CMK (cell line): ENCODE measurements at regions not wholly inside any gene's neighbourhood (a gene's known extent, or its start where the extent isn't known, plus 50 kb on each side); places are given as distances from the start of the nearest gene placed in this dataset.
A peak's percentile ranks its signal among the peaks of the same experiment; 100 is the strongest.
"Not testable (repeated sequence)": the region's sequence is repeated elsewhere in the genome, so short reads cannot be mapped to it uniquely, and the experiment has no call there.

Source experiments
- DNase-seq: peaks from one replicate; pipeline ENCODE4 v3.0.0-alpha.2; 2010; ENCODE audit warnings: low read depth

DNA sequence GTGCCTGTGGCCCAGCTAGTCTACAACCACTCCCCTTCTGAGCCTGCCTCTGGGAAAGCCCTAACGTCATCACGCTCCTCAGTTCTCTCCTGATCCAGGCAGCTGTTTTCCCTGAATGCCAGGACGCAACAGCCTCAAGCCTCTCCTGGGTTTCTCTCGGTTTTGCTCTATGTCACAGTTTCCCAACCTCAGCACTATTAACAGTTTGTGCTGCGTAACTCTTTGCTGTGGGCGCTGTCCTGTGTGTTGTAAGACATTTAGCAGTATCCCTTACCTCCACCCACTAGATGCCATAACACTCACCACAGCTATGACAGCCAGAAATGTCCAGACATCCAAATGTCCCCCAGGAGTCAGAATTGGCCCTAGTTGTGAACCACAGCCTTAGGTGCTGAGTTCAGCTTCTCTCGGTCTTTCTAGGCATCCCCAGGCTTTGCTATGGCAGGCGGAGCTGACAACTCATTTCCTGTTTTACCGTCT lies 226.3 kb upstream of the NPVF start:
- no peak for DNase-seq

DNA sequence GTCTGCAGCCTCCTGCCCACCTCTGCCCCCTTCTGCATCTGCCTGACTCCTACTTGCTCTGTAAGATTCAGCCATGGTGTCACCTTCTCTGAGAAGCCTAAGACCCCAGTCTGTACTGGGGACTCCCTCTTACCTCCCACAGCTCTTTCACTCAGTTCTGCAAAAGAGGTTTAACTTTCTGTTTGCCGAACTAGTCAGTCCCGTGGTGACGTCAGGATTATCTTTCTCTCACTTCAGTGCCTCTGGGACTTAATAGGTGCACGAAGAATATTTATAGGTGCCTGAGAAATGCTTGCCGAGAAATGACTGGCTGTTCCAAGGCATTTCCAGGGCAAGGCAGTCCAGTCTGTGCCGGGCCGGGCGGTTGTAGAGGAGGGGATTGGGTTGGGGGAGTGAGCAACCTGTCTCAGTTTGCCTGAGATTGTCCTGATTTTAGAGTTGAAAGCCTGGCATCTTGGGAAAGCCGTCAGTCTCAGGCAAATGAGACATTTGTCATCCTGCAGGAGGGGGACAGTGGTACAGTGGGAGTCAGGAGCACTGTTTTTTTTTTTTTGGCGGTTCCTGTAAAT lies 227.5 kb upstream of the NPVF start:
- DNase-seq: no peak

DNA sequence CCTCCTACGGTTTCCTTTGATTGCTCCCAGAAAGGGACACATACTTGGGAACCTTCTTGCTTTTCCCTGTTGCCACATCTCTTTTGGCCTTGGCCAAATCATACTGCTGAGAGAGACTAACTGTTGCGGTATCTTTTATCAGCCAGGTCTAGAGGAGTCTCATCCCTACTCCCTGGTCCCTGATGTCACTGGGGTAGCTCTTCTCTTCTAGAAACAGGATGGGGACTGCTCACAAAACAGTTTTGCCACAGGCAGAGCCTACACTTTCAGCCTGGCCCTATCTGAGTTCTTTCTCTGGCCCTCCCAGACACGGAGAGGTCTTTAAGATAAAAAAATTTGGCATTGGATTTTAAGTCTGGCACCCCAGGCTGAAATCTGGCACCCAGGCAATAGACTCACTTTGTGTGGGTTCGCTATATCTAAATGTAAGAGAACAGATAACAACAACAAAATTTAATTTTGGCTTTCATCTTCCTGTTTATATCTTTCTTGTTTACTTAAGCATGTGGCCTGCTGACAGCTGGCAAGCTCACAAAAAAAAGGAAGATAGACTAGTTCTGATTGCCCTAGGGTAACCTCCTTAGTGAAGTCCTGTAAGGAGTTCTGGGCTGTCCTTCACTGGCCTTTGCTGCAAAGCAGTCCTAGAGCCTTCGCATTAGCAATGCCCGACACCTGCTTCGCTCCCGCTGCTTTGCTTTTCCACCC lies 228.3 kb upstream of the NPVF start:
- no peak for DNase-seq

GRCh38 chr7:25459057-25459456 lies 230.8 kb upstream of the NPVF start:
- DNase-seq: no peak

DNA sequence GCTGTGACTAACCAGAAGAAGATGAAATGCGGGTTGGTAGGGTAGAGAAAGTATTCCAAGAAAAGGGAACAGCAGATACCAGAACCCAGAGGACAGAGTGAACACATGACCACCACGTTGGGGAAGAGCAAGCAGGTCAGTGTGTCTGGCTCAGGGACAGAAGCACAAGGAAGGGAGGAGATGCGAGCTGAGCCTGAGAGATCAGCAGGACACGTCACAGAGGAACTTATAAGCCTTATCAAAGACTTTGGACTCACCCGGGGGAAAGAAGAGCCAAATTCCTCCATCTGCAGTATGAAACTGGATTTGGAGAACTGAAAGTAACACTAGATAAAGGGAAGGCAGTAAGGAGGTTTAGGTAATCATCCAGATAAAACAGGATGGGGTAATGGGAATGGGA lies 232.1 kb upstream of the NPVF start:
- no peak for DNase-seq

- DNase-seq: no peak
Measured at GRCh38 chr7:25469669-25470068, 241.4 kb upstream of the NPVF start.

DNA sequence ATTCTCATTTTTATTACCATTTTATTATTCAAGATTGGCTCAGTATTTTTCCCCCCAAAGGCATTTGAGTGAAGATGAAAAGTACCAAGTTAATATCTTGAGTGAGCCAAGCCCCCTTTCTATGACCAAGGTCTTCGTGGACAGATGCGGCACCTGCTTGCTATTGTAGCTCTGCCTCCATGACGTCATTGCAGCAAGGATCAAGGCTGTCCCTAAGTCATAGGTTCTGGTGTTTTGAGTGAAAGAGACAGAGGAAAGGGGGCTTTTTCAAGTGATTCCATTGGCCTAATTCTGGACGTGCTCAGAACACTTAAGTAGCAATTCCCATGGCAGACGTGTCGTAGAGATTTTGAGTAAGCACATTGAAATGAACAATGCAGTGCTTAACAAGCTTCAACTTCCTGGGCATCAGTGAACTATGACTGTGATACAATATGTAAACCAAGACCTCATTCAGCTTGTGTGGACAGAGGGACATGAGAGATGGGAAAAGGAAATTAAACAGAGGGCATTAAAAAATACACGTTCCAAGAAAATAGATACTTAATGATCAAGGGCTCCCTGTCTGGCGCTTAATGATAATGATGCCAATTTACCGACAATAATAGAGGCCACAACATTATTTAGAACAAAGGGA lies 248.7 kb upstream of the NPVF start:
- DNase-seq: no peak

DNA sequence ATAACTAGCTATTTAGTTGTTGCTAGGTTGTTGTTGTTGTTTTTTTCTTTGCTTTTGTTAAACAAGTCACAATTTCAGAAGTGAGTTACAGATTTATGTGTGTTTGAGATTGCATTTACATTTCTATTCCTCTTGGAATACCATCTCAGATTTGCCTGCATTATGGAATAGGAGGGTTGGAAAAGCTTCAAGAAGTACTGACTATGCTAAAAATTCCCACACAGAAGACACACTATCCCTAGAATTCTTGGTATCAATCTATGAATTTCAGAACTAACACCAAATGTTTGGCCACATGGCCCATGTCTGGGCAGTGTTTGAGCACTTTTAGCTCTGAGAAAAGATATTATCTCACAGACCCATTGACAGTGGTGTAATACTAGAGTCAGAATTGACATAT lies 249.9 kb upstream of the NPVF start:
- not testable (repeated sequence) for DNase-seq

DNA sequence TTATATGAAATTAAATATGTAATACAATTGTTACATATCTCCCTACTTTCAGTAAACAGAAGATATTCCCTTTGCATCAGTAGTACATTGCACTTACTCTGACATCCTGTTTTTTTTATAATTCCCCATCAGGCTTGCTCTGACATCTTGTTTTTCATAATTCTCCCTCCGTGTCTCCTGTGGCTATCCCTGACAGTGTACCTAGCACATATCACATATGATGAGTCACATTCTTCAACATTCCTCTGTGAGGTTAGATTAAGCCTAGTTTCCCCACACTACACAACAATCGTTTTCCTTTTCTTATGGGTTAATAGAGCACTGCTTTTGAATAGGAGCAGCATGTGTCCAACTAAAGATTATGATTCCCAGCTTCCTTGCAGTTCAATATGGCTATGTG lies 250.6 kb upstream of the NPVF start:
- DNase-seq: no peak

GRCh38 chr7:25481891-25482290 lies 253.6 kb upstream of the NPVF start:
- no peak for DNase-seq

GRCh38 chr7:25482631-25483030 lies 254.3 kb upstream of the NPVF start:
- DNase-seq: no peak

DNA sequence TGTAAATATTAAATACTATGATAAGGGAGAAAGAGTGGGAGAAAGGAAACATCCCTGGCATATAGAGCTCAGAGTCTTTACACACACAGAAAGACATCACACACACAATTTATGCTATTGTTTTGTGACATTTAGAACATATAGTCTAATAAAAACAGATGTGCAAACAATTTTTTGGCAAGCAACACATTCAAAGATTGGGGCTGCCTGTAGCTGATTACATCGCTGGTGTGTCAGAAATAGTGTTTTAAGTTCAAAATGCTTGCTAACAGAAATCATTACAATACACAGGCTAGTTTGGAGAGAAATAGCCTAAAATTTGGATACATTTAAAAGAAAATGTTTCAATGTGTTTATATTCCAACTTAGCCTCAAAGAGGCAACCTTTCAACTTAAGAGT lies 256.7 kb upstream of the NPVF start:
- no peak for DNase-seq

GRCh38 chr7:25486656-25487055 lies 258.4 kb upstream of the NPVF start:
- DNase-seq: no peak

DNA sequence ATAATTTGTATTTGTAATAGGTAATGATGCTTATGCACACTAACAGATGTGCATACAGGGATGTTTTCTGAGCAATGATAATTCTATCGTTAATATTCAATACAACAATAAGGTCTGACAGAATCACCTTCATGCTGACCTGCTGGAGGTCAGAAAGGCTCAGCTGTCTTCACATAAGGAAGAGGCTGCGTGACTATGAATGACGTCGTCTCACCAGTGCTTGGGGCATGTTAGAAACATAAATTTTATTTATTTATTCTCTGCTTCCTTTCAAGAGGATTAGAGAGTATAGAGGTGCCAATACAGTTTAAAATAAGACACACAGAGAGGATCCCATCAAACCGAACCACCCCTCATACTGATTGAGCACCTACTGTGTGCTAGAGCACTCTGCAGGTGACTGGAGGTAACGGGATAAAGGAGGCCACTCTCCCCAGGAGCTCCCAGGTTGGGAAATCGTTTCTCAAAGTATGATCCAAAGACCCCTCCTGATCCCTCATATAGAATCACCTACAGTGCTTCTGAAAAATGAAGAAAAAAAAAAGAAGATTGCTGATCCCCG lies 265.6 kb upstream of the NPVF start:
- DNase-seq: no peak

- no peak for DNase-seq
Measured at GRCh38 chr7:25494896-25495295, 266.6 kb upstream of the NPVF start.

GRCh38 chr7:25495342-25496250 lies 267.3 kb upstream of the NPVF start:
- DNase-seq: peak; percentile 29

DNA sequence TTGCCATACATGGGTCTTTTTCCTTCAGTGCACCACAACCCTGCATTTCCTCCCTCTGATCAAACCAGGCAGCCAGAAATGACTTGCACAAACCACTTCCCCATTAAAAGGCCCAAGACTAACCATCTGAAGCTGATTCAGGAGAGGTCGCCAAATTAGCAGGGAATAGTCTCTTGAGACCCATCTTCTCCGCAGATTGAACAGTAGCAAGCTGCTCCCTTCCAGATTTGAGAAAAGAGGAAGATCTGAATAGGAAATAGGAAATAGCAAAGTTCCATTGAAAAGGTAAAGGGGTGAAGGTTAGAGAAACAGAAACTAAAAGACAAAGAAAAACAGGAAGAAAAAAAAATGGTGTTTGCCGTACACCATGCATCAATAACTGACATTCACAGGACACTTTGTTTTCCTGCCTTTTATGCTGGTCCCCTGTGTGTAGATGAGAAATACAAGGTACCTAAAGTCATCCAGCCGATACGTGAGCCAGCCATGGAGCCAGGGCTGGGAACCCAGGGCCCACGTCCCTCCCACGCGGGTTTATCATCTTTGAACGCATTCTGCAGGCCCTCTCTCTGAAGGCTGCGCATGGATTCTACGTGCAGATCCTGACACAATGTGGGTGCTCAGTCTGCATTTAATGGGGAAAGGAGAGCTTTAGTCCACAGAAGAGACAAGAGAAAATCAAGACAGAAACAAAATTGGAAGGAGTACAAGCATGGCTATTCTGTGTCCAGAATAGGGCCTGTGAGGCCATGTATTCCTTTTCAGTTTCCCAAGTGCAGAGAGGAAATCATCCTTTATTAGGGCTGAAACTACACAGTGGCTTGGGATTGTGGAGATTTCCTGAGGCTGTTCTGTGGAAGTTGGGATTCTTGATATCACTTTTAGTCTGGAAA lies 268.4 kb upstream of the NPVF start:
- DNase-seq: peak; percentile 26

DNA sequence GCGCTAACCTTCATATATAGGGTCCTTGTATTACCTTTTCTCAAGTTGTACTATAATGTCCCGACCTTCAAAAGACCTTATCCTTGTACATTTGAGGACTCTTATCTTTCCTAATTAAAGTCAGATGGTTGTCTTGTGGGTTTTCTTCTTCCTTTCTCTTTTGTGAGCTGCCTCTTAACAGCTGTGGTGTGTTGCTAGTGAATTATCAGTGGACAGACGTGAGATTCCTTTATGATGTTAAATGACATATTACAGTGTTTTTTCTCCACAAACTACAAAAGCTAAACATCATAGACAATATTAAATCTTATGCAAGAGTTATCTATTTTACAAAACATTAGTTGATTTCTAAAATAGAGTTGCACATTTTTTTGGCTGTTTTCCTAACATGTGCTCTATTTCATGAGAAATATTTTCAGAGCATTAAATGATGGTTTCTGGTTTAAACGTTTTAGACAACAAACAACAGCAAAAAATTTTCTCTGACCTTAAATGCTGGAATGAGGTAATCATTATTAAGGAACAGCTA lies 272.2 kb upstream of the NPVF start:
- no peak for DNase-seq

GRCh38 chr7:25503306-25503705 lies 275.0 kb upstream of the NPVF start:
- DNase-seq: no peak

GRCh38 chr7:25512061-25512687 lies 283.9 kb upstream of the NPVF start:
- DNase-seq: no peak
